Parathyroid adenoma (tissue), 2 donors: ENCODE measurements at regions not wholly inside any gene's neighbourhood (a gene's known extent, or its start where the extent isn't known, plus 50 kb on each side); places are given as distances from the start of the nearest gene placed in this dataset.
"Not testable (repeated sequence)": the region's sequence is repeated elsewhere in the genome, so short reads cannot be mapped to it uniquely, and the experiment has no call there.

Experiments
- H2AFZ ChIP-seq: fragments of 300-600 bp; sonication (generic); one replicate; pipeline ENCODE4 v1.7.0; 2017; ENCODE audit warnings: antibody characterized with exemption, mild to moderate bottlenecking
- H3K27ac ChIP-seq: fragments of 300-600 bp; sonication (generic); one replicate; pipeline ENCODE4 v1.7.0; 2017
- H3K27me3 ChIP-seq: fragments of 300-600 bp; sonication (generic); one replicate; pipeline ENCODE4 v1.7.0; 2017; ENCODE audit warnings: low read length; ENCODE audit not compliant: control insufficient read depth, insufficient read depth
- H3K36me3 ChIP-seq: fragments of 300-600 bp; sonication (generic); one replicate; pipeline ENCODE4 v1.7.0; 2017; ENCODE audit warnings: low read length; ENCODE audit not compliant: control insufficient read depth, insufficient read depth
- H3K4me1 ChIP-seq: fragments of 300-600 bp; sonication (generic); one replicate; pipeline ENCODE4 v1.7.0; 2017; ENCODE audit warnings: control low read depth
- H3K4me2 ChIP-seq: fragments of 300-600 bp; sonication (generic); one replicate; pipeline ENCODE4 v1.7.0; 2017; ENCODE audit warnings: low read length
- H3K4me3 ChIP-seq: fragments of 300-600 bp; sonication (generic); one replicate; pipeline ENCODE4 v1.7.0; 2017; ENCODE audit warnings: low read depth, low read length
- H3K79me2 ChIP-seq: fragments of 300-600 bp; sonication (generic); one replicate; pipeline ENCODE4 v1.7.0; 2017; ENCODE audit warnings: control low read depth
- H3K9ac ChIP-seq: fragments of 300-600 bp; sonication (generic); one replicate; pipeline ENCODE4 v1.7.0; 2017; ENCODE audit warnings: mild to moderate bottlenecking
- H3K9me3 ChIP-seq: fragments of 300-600 bp; sonication (generic); one replicate; pipeline ENCODE4 v1.7.0; 2017; ENCODE audit warnings: low read length; ENCODE audit not compliant: control insufficient read depth
- TF ChIP-seq, protein P1 (sequence below): fragments of 300-600 bp; sonication (generic); IDR thresholded peaks from one replicate; pipeline ENCODE4 v1.7.0; 2017; ENCODE audit warnings: antibody characterized with exemption, mild to moderate bottlenecking
- donor health status: primary hyperparathyroidism.

DNA sequence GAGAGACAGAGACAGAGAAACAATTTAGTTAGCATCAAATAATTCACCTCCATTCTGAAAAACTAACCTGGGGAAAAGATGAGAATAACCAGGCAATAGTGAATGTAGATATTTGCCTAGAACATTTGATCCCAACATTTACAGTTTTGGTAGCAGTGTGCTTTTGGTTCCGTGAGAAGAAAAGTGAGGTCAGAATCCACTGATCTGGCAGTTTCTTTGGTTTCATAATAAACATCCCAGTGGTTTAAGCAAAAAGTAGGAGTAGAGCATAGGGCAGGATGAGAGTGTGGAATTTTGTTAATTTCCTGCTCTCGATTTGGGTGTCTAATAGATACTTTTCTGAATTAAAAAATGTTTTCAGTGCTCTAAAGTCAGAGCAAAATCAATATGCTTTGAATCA, 887.0 kb downstream of the NR2F1-AS1 start:
- Histone ChIP-seq H2AFZ (no peak overlapping the region), H3K9me3 (no peaks in the 10 kb centered on the region)
- TF ChIP-seq, protein P1, sequence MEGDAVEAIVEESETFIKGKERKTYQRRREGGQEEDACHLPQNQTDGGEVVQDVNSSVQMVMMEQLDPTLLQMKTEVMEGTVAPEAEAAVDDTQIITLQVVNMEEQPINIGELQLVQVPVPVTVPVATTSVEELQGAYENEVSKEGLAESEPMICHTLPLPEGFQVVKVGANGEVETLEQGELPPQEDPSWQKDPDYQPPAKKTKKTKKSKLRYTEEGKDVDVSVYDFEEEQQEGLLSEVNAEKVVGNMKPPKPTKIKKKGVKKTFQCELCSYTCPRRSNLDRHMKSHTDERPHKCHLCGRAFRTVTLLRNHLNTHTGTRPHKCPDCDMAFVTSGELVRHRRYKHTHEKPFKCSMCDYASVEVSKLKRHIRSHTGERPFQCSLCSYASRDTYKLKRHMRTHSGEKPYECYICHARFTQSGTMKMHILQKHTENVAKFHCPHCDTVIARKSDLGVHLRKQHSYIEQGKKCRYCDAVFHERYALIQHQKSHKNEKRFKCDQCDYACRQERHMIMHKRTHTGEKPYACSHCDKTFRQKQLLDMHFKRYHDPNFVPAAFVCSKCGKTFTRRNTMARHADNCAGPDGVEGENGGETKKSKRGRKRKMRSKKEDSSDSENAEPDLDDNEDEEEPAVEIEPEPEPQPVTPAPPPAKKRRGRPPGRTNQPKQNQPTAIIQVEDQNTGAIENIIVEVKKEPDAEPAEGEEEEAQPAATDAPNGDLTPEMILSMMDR: no peak

DNA sequence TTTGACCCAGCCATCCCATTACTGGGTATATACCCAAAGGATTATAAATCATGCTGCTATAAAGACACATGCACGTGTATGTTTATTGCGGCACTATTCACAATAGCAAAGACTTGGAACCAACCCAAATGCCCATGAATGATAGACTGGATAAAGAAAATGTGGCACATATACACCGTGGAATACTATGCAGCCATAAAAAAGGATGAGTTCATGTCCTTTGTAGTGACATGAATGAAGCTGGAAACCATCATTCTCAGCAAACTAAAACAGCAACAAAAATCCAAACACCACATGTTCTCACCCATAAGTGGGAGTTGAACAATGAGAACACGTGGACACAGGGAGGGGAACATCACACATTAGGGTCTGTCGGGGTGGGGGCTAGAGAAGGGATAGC, 889.1 kb downstream of the NR2F1-AS1 start:
- H2AFZ ChIP-seq, H3K9me3 ChIP-seq, H3K4me1 ChIP-seq, H3K9ac ChIP-seq, H3K27ac ChIP-seq, H3K27me3 ChIP-seq, H3K79me2 ChIP-seq, H3K36me3 ChIP-seq, H3K4me2 ChIP-seq, H3K4me3 ChIP-seq: not testable (repeated sequence)

More for the DNA sequence above, 887.0 kb downstream of the NR2F1-AS1 start:
- no peaks in the 10 kb centered on the region for H3K27me3 ChIP-seq
- no peaks in the 10 kb centered on the region for H3K4me1 ChIP-seq
- no peak overlapping the region for H3K4me3 ChIP-seq
- H3K4me2 ChIP-seq: no peak overlapping the region
- no peaks in the 10 kb centered on the region for H3K79me2 ChIP-seq
- no peak overlapping the region for H3K9ac ChIP-seq
- no peak overlapping the region for H3K27ac ChIP-seq
- no peaks in the 10 kb centered on the region for H3K36me3 ChIP-seq

DNA sequence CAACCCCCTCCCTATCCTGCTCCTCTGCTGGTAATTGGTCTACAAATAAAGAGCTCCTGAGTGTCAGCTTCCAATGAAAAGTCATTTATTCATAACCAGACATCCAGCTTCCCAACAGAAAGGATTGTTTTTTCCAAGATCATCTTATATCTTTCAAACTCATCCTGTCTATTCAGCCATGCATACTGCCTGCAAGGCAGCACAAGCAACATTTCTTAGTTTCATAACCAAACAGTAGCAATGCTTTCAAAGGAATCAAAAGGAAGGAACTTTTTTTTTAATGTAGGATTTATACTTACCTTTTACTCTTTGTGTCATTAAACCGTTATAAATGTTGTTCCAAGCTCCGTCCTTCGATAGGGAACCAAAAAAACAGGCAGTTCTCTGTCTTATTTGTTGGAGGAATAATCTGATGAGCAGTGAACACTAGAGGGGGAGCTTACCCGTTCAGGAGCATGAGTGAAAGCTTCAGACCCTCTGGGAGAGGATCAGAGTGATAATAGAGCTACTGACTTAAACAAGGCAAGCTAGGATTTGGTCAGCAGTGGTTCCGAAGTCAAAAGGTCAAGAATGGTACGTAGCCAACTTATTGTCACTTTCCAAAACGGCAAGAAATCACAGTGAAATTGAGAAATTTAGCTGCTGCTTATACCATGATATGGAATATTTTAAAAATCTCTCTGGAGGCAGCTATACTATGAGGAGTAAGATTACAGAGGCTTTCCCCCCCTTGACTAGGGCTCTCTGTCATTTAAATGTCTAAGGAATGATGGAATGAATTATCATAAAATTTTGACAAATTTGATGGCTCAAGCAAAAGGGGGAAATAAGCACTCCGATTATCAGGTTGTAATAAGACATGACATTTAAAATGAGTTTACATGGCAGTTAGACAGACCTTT, 892.9 kb downstream of the NR2F1-AS1 start:
- Histone ChIP-seq H3K9ac (no peak overlapping the region), H3K27ac (no peak overlapping the region), H3K9me3 (no peaks in the 10 kb centered on the region), H3K4me2 (no peak overlapping the region), H3K4me3 (no peak overlapping the region), H3K27me3 (no peaks in the 10 kb centered on the region), H2AFZ (no peak overlapping the region), H3K4me1 (no peaks in the 10 kb centered on the region), H3K79me2 (no peaks in the 10 kb centered on the region), H3K36me3 (no peaks in the 10 kb centered on the region)
- TF ChIP-seq, protein P1: no peak

DNA sequence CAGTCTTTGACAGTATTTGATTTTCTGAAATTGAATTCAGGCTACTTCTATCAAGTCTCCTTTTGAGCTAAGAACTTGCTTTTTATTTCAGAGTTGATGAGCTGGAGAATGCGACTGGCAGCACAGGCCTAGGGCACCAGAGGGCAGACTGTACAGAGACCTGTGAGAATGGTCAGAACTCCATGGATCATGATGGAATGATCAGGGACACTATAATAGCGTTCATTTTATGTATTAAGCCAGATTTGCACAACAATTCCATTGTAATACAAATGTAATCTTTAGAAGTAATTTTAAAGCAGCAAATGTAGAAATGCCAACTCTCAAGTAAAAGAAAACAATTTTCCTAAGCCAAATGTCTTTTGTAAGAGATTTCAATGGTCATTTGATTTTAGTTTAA, 902.4 kb downstream of the NR2F1-AS1 start:
- Histone ChIP-seq H3K9ac (no peak overlapping the region), H3K4me1 (no peaks in the 10 kb centered on the region), H3K4me2 (no peak overlapping the region), H2AFZ (no peak overlapping the region), H3K36me3 (no peaks in the 10 kb centered on the region), H3K79me2 (no peaks in the 10 kb centered on the region), H3K4me3 (no peak overlapping the region), H3K27me3 (no peaks in the 10 kb centered on the region), H3K9me3 (no peaks in the 10 kb centered on the region), H3K27ac (no peak overlapping the region)
- TF ChIP-seq, protein P1: no peak

DNA sequence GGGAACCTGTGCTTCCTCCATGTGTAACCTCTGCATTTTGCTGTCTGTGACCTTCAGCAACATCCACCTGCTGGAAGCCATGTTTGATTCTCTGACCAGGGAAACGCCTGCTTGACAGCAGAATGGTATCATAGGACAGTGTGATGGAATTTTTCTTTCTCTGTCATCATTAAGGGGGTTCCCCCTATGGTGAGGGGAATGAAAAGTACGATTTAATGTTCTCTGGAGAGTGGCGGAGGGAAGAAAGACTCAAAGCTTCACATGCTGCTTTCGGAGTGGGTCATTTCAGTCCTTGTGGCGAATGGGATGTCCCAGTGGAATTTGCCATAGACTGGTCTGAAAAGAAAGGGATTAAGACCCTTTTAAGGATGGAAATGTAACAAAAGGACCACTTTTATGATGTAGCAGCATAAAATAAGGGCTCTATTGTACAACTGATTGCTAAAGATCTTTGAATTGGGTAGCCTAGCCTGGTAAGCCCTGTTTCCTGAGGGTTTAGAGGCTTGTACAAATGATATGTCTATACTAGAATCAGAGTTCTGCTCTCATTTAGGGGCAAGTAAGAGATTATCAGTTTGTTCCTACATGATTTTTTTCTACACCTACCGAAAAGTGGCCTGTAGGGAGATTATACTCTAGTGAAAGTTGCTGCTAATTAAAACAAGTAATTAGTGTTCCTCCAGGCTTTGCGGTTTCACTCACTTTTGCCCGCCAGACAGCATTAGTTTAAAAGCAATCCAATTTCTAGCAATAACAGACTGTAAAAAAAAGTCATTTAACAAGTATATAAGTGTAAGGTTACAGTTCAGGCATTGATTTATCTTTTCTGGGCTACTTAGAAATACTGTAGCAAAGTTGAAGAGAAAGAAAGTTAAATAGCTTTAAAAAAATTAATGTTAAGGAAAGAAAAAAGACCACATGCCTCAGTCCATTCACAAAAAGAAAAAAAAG, 904.5 kb downstream of the NR2F1-AS1 start:
- Histone ChIP-seq H3K4me2 (no peak overlapping the region), H3K27ac (no peak overlapping the region), H3K9me3 (no peaks in the 10 kb centered on the region), H3K36me3 (no peaks in the 10 kb centered on the region), H3K27me3 (no peaks in the 10 kb centered on the region), H3K79me2 (no peaks in the 10 kb centered on the region), H3K4me1 (no peaks in the 10 kb centered on the region), H3K9ac (no peak overlapping the region), H2AFZ (no peak overlapping the region), H3K4me3 (no peak overlapping the region)
- TF ChIP-seq, protein P1: no peak
